ENCODE measurements at regions not wholly inside any gene's neighbourhood (a gene's known extent, or its start where the extent isn't known, plus 50 kb on each side); places are given as distances from the start of the nearest gene placed in this dataset.

DNA sequence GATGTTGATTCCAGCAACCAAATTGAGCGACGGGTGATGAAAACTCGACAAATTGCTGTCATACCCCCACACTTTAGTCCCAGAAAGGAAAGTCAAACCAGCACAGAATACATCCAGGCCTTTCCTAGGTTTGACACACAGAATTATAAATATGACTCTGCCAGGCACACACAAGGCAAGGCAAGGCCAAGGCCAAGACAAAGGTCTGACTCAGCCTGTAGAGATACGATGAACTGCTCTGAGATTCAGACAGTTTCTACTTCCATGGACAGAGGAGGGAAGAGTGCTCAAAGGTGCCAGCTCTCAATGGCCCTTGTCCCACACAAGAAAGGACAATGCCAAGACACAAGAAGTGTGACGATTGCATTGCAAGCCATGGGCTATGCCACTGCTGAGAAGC lies 880.2 kb upstream of the TMEM132C start:
- no peak for TF ChIP-seq EZH2 (IDR thresholded peaks at IDR 0.05; ENCODE audit: borderline replicate concordance, insufficient read depth, low read length, poor library complexity, severe bottlenecking)
- no peak for TF ChIP-seq CTCF (IDR thresholded peaks at IDR 0.05; ENCODE audit: poor library complexity, severe bottlenecking)
- no peak for TF ChIP-seq EP300 (conservative IDR thresholded peaks at IDR 0.05; ENCODE audit: poor library complexity, severe bottlenecking)
